Bone marrow (tissue), 2 donors: ENCODE measurements at regions not wholly inside any gene's neighbourhood (a gene's known extent, or its start where the extent isn't known, plus 50 kb on each side); places are given as distances from the start of the nearest gene placed in this dataset.

Experiments
- DNase-seq, 2 donors: peaks; one replicate each; lab custom pipeline; 2025; lab: John Stamatoyannopoulos, UW

GRCh38 chr5:123763201-123763600 lies 251.2 kb downstream of the CSNK1G3 start:
- DNase-seq, result no peak

- DNase-seq, result no peak
These were observed 244.8 kb downstream of the CSNK1G3 start for GRCh38 chr5:123756816-123757215.

GRCh38 chr5:123756318-123756665 lies 244.3 kb downstream of the CSNK1G3 start:
- no peak for DNase-seq

GRCh38 chr5:123755653-123756317 lies 243.8 kb downstream of the CSNK1G3 start:
- DNase-seq, result no peak

GRCh38 chr5:123754908-123755307 lies 242.9 kb downstream of the CSNK1G3 start:
- DNase-seq, result no peak

GRCh38 chr5:123753937-123754891 lies 242.2 kb downstream of the CSNK1G3 start:
- no peak for DNase-seq

- DNase-seq, result no peak
These were observed 241.4 kb downstream of the CSNK1G3 start for GRCh38 chr5:123753180-123753936.

- DNase-seq, result no peak
These were observed 240.7 kb downstream of the CSNK1G3 start for GRCh38 chr5:123752552-123753179.

GRCh38 chr5:123751670-123752069 lies 239.7 kb downstream of the CSNK1G3 start:
- no peak for DNase-seq

GRCh38 chr5:123748239-123748638 lies 236.3 kb downstream of the CSNK1G3 start:
- no peak for DNase-seq

- DNase-seq, result no peak
These were observed 234.8 kb downstream of the CSNK1G3 start for GRCh38 chr5:123746683-123747360.

- no peak for DNase-seq
These were observed 232.1 kb downstream of the CSNK1G3 start for GRCh38 chr5:123743990-123744583.

- no peak for DNase-seq
These were observed 223.4 kb downstream of the CSNK1G3 start for GRCh38 chr5:123735384-123735783.

GRCh38 chr5:123732257-123732656 lies 220.3 kb downstream of the CSNK1G3 start:
- no peak for DNase-seq

GRCh38 chr5:123722451-123722850 lies 210.5 kb downstream of the CSNK1G3 start:
- no peak for DNase-seq

GRCh38 chr5:123721675-123722276 lies 209.8 kb downstream of the CSNK1G3 start:
- no peak for DNase-seq

- no peak for DNase-seq
These were observed 209.0 kb downstream of the CSNK1G3 start for GRCh38 chr5:123720955-123721354.

GRCh38 chr5:123720339-123720738 lies 208.4 kb downstream of the CSNK1G3 start:
- no peak for DNase-seq

- DNase-seq, result no peak
These were observed 207.0 kb downstream of the CSNK1G3 start for GRCh38 chr5:123719004-123719403.

- DNase-seq, result no peak
These were observed 206.3 kb downstream of the CSNK1G3 start for GRCh38 chr5:123718238-123718637.

GRCh38 chr5:123717139-123717538 lies 205.2 kb downstream of the CSNK1G3 start:
- no peak for DNase-seq
